OCI-LY7 (cell line): ENCODE measurements at regions not wholly inside any gene's neighbourhood (a gene's known extent, or its start where the extent isn't known, plus 50 kb on each side); places are given as distances from the start of the nearest gene placed in this dataset.

Source experiments
- BruUV-seq: library from RNA; stranded (reverse); fragments of 400-500 nt; replicated peaks from 2 replicates; lab custom pipeline; 2021; lab: Mats Ljungman, UMichigan
- CTCF ChIA-PET: fragments of 300-600 bp; sonication (Branson Sonifier 250); formaldehyde crosslinking; loops from one replicate; lab custom pipeline; 2022; ENCODE audit warnings: antibody characterized with exemption; ENCODE audit not compliant: unreplicated experiment; lab: Charles Lee
- POLR2A ChIA-PET: fragments of 300-600 bp; sonication (Branson Sonifier 250); formaldehyde crosslinking; loops from one replicate; lab custom pipeline; 2022; ENCODE audit warnings: antibody characterized with exemption; lab: Charles Lee
- DNase-seq: peaks from one replicate; pipeline ENCODE4 v3.0.0-alpha.2; 2015; ENCODE audit warnings: low spot score
- H2AFZ ChIP-seq: fragments of 200-600 bp; sonication (generic), shearing (Covaris generic); 2 replicates; pipeline ENCODE4 v1.6.1; 2014; ENCODE audit warnings: mild to moderate bottlenecking, antibody characterized with exemption, low read length, moderate library complexity
- H3K27ac ChIP-seq: fragments of 200-600 bp; sonication (generic); 2 replicates; pipeline ENCODE4 v1.5.1; 2014; ENCODE audit warnings: mixed run types, low read depth, mild to moderate bottlenecking, moderate library complexity, low read length, inconsistent platforms; ENCODE audit not compliant: poor library complexity, severe bottlenecking
- H3K36me3 ChIP-seq: fragments of 200-600 bp; sonication (generic); 2 replicates; pipeline ENCODE4 v1.6.1; 2014; ENCODE audit warnings: mild to moderate bottlenecking, antibody characterized with exemption, low read length, moderate library complexity, mixed read lengths; ENCODE audit not compliant: insufficient read depth
- H3K4me1 ChIP-seq: fragments of 200-600 bp; sonication (generic); 2 replicates; pipeline ENCODE4 v1.5.1; 2014; ENCODE audit warnings: mild to moderate bottlenecking, low read length; ENCODE audit not compliant: insufficient read depth, poor library complexity, severe bottlenecking
- H3K4me2 ChIP-seq: fragments of 200-600 bp; sonication (generic); 2 replicates; pipeline ENCODE4 v1.6.1; 2014; ENCODE audit warnings: mild to moderate bottlenecking, low read length
- H3K4me3 ChIP-seq: fragments of 200-600 bp; sonication (generic); 2 replicates; pipeline ENCODE4 v1.5.1; 2014; ENCODE audit warnings: mild to moderate bottlenecking, low read depth, low read length; ENCODE audit not compliant: poor library complexity, severe bottlenecking
- H3K79me2 ChIP-seq: fragments of 200-600 bp; sonication (generic); 2 replicates; pipeline ENCODE4 v1.6.1; 2016; ENCODE audit warnings: low read depth, mild to moderate bottlenecking, low read length, moderate library complexity, mixed read lengths; ENCODE audit not compliant: insufficient read depth
- H3K9me2 ChIP-seq: fragments of 200-600 bp; sonication (generic); 2 replicates; pipeline ENCODE4 v1.6.1; 2016; ENCODE audit warnings: mild to moderate bottlenecking, low read length, mixed read lengths; ENCODE audit not compliant: insufficient read depth
- H3K9me3 ChIP-seq: fragments of 200-600 bp; sonication (generic); 2 replicates; pipeline ENCODE4 v1.6.1; 2014; ENCODE audit warnings: mild to moderate bottlenecking, mixed run types, low read length, mixed read lengths
- H4K20me1 ChIP-seq: fragments of 200-600 bp; sonication (generic); 2 replicates; pipeline ENCODE4 v1.6.1; 2014; ENCODE audit warnings: mild to moderate bottlenecking, antibody characterized with exemption, low read length, moderate library complexity, mixed read lengths; ENCODE audit not compliant: insufficient read depth
- EZH2phosphoT487 ChIP-seq: fragments of 200-600 bp; sonication (generic); IDR thresholded peaks from 2 replicates; pipeline ENCODE4 v1.6.1; 2018; ENCODE audit warnings: low read depth, borderline replicate concordance, mild to moderate bottlenecking, mixed run types, antibody characterized with exemption, low read length, moderate library complexity, mixed read lengths
- intact Hi-C: fragments of 100-400 bp; cut with micrococcal nuclease; formaldehyde crosslinking; loops from one replicate; pipeline ENCODE4 v1.10.0; 2022; ENCODE audit not compliant: unreplicated experiment
- TF ChIP-seq, protein P1 (sequence below): fragments of 200-600 bp; sonication (generic); conservative IDR thresholded peaks from 2 replicates; pipeline ENCODE4 v1.5.1; 2014; ENCODE audit warnings: mild to moderate bottlenecking, antibody characterized with exemption, low read length, moderate library complexity, mixed read lengths

DNA sequence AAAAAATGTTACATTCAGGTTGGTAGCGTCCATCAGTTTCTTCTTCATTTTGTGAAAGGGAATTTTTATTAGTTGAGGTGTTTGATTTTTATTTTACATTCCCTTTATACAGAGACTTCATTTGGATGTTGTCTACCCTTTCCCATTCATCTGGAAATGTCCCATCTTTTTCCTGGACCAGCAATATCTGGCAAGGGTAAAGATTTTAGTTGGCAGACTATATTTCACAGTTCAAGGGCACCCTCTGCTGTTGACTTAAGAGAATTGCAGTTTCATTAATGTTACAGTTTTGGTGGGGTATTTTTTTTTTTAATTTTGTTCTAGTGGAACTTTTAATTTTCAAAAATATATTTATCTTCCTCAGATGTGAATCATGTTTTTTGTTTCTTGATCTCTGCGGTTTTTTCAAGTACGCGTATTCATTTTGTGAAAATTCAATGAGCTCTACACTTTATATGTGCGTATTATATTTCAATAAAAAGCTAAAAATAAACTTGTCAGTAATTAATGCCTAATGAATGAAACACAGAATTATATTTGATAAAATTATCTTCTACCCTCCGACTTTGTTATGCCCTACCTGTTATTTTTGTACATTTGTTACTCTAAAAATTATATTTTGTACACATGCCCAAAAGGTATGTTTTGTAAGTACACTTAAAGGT, 97.9 kb upstream of the KLF14 start:
- Histone ChIP-seq H3K79me2 (no peaks in the 10 kb centered on the region), H3K9me3 (no peaks in the 10 kb centered on the region), H3K27ac (no peak overlapping the region), H3K36me3 (no peaks in the 10 kb centered on the region), H2AFZ (no peak overlapping the region), H3K4me3 (no peak overlapping the region), H3K4me1 (no peaks in the 10 kb centered on the region), H3K4me2 (no peak overlapping the region), H3K9me2 (no peaks in the 10 kb centered on the region), H4K20me1 (no peaks in the 10 kb centered on the region)
- ChIA-PET CTCF (no interaction called here), POLR2A (interaction anchor here (0.5 to 0.8 kb wide), 4 partner anchors 39 to 443 kb away, joined by 3 to 6 read pairs (median 5); no protein-coding TSS in a partner anchor)
- intact Hi-C loops, result loop anchor here (5.0 kb wide), 2 partner anchors 75 to 760 kb away; partner anchors contain the start of gene KLHDC10
- TF ChIP-seq, protein P1, sequence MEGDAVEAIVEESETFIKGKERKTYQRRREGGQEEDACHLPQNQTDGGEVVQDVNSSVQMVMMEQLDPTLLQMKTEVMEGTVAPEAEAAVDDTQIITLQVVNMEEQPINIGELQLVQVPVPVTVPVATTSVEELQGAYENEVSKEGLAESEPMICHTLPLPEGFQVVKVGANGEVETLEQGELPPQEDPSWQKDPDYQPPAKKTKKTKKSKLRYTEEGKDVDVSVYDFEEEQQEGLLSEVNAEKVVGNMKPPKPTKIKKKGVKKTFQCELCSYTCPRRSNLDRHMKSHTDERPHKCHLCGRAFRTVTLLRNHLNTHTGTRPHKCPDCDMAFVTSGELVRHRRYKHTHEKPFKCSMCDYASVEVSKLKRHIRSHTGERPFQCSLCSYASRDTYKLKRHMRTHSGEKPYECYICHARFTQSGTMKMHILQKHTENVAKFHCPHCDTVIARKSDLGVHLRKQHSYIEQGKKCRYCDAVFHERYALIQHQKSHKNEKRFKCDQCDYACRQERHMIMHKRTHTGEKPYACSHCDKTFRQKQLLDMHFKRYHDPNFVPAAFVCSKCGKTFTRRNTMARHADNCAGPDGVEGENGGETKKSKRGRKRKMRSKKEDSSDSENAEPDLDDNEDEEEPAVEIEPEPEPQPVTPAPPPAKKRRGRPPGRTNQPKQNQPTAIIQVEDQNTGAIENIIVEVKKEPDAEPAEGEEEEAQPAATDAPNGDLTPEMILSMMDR, result peak; percentile 97
- TF ChIP-seq EZH2phosphoT487, result no peak
- no TSS peak for BruUV-seq
- peak; percentile 54 for DNase-seq

DNA sequence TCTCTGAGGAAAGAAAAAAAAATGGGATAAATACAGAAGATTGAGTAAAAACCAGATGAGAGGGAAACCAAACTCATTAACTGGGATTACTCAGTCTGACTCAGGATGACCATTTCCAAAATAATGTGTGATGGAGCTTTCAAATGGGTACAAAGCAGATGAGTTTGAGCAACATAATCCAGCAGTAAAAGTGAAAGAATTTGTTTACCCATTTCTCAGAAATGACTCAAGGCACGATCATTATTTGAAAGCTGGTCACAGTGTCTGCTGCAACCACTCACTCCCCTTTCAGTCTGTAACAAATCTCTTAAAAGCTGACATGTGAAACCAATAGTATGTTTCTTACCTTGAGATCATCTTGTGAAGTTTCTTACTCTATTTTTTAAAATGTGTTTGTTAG, 104.7 kb upstream of the KLF14 start:
- no peaks in the 10 kb centered on the region for H4K20me1 ChIP-seq
- no peaks in the 10 kb centered on the region for H3K9me2 ChIP-seq
- H3K27ac ChIP-seq, result no peak overlapping the region
- BruUV-seq, result no TSS peak
- no peaks in the 10 kb centered on the region for H3K36me3 ChIP-seq
- peaks cover 29% of the 10 kb centered on the region for H3K4me1 ChIP-seq
- intact Hi-C loops, result no loop called here
- ChIA-PET CTCF (no interaction called here), POLR2A (no interaction called here)
- no peak overlapping the region for H3K4me3 ChIP-seq
- no peak for TF ChIP-seq EZH2phosphoT487
- TF ChIP-seq, protein P1, result no peak
- no peak for DNase-seq
- H3K79me2 ChIP-seq, result no peaks in the 10 kb centered on the region
- no peak overlapping the region for H3K4me2 ChIP-seq
- H3K9me3 ChIP-seq, result no peaks in the 10 kb centered on the region
- no peak overlapping the region for H2AFZ ChIP-seq

DNA sequence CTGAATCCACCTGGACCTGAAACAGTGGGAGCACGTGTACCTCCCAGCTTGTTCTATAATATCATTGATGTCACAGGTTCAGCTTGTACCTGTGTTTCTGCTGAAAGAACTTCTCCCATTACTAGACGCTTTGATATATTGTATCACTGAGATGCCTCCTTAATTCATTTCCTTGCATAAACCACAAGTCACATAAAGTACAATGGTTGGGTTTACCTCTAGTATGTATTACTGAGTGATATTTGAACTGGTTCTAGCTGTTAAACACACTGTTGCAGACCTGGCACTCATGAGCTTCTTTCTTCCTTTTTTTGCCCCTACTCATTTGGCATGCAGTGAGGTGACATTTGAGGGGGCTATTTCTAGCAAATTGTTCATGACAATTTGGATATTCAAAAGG, 106.6 kb upstream of the KLF14 start:
- H3K9me3 ChIP-seq, result no peaks in the 10 kb centered on the region
- peak overlapping the region; percentile 76 for H3K27ac ChIP-seq
- H3K4me1 ChIP-seq, result peaks cover 29% of the 10 kb centered on the region
- H3K79me2 ChIP-seq, result no peaks in the 10 kb centered on the region
- BruUV-seq, result no TSS peak
- DNase-seq, result no peak
- CTCF ChIA-PET, result interaction anchor here (0.6 kb wide), 1 partner anchor 695 kb away, joined by 3 read pairs; no protein-coding TSS in a partner anchor
- no peaks in the 10 kb centered on the region for H3K9me2 ChIP-seq
- peak overlapping the region; percentile 76 for H3K4me2 ChIP-seq
- H3K4me3 ChIP-seq, result no peak overlapping the region
- H2AFZ ChIP-seq, result peak overlapping the region; percentile 96; the same call in 1 of the 2 replicates
- POLR2A ChIA-PET, result interaction anchor here (0.5 to 1.1 kb wide), 5 partner anchors 33 to 779 kb away, joined by 3 to 5 read pairs (median 4); partner anchors contain the start of gene TMEM209
- H3K36me3 ChIP-seq, result no peaks in the 10 kb centered on the region
- intact Hi-C loops, result loop anchor here (10.0 kb wide), 1 partner anchor 664 kb away; no protein-coding TSS in a partner anchor
- TF ChIP-seq, protein P1, result no peak
- no peak for TF ChIP-seq EZH2phosphoT487
- no peaks in the 10 kb centered on the region for H4K20me1 ChIP-seq
